ENCODE measurements at regions not wholly inside any gene's neighbourhood (a gene's known extent, or its start where the extent isn't known, plus 50 kb on each side); places are given as distances from the start of the nearest gene placed in this dataset.
"Not testable (repeated sequence)": the region's sequence is repeated elsewhere in the genome, so short reads cannot be mapped to it uniquely, and the experiment has no call there.

DNA sequence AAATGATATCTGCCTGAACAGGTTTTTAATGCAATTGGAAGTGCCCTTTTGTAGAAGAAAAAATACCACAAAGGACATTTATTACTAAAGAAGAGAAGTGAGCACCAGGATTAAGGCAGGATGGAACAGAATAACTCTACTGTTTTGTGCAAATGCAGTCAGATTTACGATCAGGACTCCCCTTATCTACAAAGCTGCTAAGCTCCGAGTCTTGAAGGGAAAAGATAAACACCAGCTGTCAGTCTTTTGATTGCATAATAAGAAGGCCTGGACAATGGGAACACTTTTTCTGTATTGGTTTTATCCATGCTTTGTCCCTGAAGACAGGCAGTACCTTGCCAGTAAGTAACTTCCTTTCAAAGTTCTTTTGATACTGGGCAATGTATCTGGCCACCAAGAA is 797.9 kb upstream of the SLC35B3 start:
- no peak for DNase-seq

- DNase-seq, result no peak
Observed at GRCh38 chr6:9225441-9225871, 790.1 kb upstream of the SLC35B3 start.

DNA sequence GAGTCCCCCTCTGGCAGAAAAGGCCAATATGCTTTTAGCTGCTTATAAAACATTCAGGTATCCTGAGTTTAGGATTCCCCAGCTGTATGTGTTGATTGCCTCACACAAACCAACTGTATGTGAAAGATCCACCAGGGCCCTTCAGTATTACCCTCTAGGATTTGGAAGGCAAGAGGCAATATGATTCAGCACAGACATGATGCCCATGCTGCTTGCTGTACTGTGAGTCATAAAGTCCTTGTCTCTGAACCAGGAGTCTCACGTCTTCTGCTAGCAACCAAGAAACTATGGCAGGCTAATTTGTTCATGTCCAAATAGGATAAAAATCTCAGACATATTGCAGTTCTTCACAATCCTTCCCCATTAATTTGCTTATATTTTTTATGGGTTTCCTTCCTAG is 789.2 kb upstream of the SLC35B3 start:
- DNase-seq, result no peak

- not testable (repeated sequence) for DNase-seq
Observed at GRCh38 chr6:9213717-9214116, 778.4 kb upstream of the SLC35B3 start.

DNA sequence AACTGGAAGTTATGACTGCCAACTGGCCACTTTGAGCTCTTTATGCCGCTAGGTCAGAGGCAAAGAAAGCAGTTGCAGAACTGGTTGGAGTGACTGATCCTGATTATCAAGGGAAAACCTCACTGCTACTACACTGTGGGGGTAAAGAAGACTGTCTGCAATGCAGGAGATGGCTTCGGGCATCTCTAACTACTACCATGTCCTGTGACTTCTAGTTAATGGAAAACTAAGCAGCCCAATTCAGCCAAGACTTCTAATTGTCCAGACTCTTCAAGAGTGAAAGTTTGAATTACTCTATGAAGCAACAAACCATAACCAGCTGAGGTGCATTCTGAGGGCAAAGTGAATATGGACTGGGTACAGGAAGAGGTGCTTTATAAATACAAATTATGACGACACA is 773.6 kb upstream of the SLC35B3 start:
- DNase-seq, result no peak

DNA sequence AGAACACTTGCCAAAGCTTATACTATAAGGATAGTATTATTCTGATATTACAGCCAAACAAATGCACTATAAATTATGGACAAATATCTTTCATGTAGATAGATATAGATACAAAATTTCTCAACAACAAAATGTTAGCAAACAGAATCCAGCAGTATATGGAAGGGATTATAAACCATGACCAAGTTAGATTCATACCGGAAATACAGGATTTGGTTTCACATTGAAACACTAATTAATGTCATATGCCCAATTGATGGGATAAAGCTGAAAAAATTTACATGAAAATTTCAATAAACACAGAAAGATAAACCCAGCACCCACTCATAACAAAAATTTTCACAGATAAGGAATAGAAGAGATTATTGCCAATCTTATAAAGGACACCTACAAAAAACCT is 770.3 kb upstream of the SLC35B3 start:
- no peak for DNase-seq

- DNase-seq, result no peak
Observed at GRCh38 chr6:9204171-9204570, 768.8 kb upstream of the SLC35B3 start.

GRCh38 chr6:9200712-9201111 is 765.4 kb upstream of the SLC35B3 start:
- no peak for DNase-seq

GRCh38 chr6:9197726-9198125 is 762.4 kb upstream of the SLC35B3 start:
- DNase-seq, result no peak

- no peak for DNase-seq
Observed at GRCh38 chr6:9195322-9195721, 760.0 kb upstream of the SLC35B3 start.

DNA sequence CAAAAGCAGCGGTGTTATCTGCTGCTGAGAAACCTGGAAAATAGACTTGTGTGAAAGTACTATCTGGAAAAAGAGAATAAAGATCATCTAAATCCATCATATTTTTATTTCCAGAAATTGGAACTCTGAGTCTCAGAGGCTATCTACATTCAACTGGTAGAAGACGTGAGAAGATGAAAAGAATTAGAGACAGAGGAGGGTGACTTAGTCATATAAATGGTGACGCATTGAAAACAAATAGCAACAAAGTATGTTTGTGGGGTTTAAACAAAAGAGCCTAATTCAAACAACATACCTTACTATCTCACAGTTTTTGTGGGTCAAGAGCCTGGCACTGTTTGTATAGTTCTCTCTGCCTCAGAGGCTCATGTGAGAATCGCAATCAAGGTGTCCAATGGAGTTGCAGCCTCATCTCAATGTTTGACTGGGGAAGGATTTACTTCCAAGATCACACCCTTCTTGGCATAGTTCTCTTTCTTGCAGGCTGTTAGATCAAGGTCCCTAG is 757.1 kb upstream of the SLC35B3 start:
- DNase-seq, result no peak

DNA sequence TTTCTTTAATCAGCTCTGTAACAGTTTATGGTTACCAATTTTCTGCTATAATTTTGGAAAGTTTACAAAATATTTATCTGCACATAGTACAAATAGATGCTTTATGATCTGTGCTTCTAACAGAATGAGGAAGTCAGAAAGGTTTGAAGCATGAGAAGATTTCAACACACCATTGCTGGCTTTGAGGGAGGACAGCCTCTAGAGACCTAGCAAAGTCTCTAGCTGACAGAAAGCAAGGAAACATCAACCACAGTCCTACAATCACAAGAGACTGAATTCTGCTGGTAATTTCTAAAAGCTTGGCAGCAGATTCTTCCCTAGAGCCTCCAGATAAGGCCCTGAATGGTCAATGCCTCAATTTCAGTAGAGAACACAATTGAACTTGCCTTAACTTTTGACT is 750.8 kb upstream of the SLC35B3 start:
- DNase-seq, result no peak

- no peak for DNase-seq
Observed at GRCh38 chr6:9178071-9178470, 742.7 kb upstream of the SLC35B3 start.

DNA sequence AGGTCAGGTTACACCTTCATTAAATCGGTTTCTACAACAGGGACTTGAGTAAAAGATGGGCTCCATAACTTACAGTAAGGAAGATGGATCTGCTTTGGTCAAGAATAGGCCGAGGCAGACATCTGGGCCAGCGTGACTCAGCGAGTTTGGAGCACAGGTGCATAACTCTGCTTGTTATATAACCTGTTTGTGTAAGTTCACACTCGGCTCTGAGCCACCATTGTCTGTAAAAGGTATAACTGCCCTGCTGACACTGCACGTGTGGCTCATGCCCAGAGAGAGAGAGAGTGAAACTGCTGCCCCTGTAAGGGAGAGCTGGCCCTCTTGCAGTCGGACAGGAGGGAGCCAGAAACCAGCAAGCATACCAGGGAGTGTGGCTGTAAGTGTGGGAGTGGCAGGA is 737.9 kb upstream of the SLC35B3 start:
- no peak for DNase-seq

- no peak for DNase-seq
Observed at GRCh38 chr6:9172096-9172495, 736.8 kb upstream of the SLC35B3 start.

DNA sequence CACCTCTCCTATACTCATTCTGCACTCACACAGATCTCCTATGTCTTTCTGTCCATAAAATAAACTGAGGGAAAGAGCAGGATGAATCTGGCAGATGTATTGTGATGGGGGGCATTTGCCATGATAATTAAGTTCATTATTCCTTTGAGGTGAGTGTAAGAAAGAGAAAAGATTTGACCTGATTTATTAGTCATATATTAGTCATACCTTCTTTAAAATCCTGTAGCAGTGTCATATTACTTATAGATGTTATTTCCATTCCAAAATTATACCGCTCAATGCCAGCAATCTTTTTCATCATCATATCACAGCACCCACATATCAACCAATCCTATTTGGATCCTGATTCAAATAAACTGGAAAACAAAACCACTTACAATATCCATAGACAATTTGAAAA is 733.3 kb upstream of the SLC35B3 start:
- DNase-seq, result no peak

GRCh38 chr6:9161731-9162130 is 726.4 kb upstream of the SLC35B3 start:
- no peak for DNase-seq

DNA sequence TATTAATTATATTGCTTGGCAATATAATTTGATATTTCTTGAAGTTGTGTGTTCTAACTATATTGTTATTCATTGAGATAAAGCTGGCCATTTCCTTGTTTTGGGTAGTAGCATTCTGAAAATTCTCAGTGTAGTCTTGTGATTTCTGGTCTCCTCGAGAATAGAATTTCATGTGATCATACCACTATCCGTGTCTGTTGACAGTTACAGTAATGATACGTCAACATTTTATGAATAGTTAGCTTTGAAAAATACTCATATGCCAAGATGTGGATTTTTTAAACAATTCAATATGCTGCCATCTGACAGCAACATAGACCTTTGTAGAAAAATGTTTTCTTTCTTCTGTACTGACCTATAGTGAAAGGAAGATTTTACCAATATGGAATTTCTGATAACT is 723.7 kb upstream of the SLC35B3 start:
- DNase-seq, result no peak

- no peak for DNase-seq
Observed at GRCh38 chr6:9155836-9156235, 720.5 kb upstream of the SLC35B3 start.

DNA sequence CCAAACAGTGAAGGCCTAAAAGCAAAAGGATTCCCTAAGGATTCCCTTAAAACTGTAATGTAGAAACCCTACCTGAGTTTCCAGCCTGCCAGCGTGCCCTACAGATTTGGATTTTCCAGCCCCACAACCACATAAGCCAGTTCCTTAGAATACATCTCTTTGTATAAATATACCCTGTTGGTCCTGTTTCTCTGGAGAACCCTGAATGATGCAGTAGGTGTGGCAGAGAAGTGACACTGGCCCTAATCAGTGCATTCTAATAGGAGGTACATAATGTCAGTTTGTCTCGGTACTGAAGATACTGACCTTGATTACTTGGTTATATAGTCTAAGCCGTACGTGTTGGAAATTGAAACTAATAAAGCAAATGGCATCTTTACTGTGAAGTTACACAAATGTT is 707.8 kb upstream of the SLC35B3 start:
- DNase-seq, result no peak

DNA sequence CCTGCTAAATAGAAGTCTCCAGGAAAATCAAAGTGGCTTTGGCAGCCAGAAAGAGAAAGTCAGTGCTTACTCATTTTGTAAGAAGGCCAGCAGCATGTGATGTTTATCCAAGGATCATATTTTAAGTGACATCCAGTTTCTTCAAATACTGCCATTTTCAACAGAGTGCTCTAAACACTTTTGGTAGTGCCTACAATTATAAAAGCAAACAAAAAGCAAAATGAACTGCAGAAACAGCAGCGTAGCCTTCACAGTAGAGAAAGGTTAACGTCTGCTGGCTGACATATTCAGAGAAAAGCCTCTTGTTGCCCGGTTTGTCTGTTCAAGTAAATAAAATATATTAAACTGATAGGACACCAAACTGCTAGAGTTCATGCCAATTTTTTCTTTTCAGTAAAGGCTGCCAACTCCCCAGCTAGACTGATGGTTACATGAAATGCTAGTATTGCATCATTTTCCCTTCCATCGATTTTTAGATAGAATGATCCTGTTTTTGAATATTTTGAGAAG is 705.7 kb upstream of the SLC35B3 start:
- DNase-seq, result no peak

- no peak for DNase-seq
Observed at GRCh38 chr6:9140172-9140571, 704.8 kb upstream of the SLC35B3 start.

- DNase-seq, result no peak
Observed at GRCh38 chr6:9139746-9140145, 704.4 kb upstream of the SLC35B3 start.

GRCh38 chr6:9138936-9139335 is 703.6 kb upstream of the SLC35B3 start:
- no peak for DNase-seq

DNA sequence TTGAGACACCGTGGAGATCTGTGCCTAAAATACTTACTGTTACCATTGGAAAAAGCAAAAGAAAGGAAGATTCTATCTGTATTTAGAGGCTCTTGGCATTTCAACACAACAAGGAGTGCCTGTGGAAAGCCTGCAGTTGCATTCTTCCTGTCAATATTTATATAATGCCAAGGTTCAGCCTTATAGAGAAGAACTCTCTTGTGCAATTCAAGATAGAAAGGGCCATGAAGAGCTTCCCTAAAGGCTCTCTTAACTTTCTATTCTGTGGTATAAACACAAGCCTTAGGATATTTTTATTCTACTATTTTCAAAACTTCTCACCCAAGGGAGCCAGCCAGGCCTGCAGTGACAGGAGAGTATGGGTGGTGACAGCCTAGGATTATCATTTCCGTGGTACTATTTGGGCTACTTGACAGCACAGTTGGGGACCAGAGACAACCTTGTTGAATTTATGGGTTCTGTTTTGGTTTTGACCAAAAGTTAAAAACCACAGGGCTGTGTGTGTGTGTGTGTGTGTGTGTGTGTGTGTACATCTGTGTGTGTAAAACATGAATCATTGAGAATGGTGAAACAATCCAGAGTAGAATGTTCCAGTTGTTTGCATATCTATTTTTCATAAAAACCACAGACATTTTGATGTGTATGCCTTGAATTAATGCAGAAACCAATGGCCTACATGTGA is 700.9 kb upstream of the SLC35B3 start:
- no peak for DNase-seq
